Globus pallidus (tissue), 1 donor: ENCODE measurements at regions not wholly inside any gene's neighbourhood (a gene's known extent, or its start where the extent isn't known, plus 50 kb on each side); places are given as distances from the start of the nearest gene placed in this dataset.

Experiments
- DNase-seq: peaks from one replicate; pipeline ENCODE4 v3.0.0-alpha.2; 2015; ENCODE audit warnings: low spot score

GRCh38 chr2:239576784-239577685 lies 176.2 kb upstream of the HDAC4 start:
- DNase-seq = no peak

- DNase-seq = no peak
Measured at GRCh38 chr2:239575931-239576445, 175.2 kb upstream of the HDAC4 start.

- DNase-seq = peak; percentile 26
Measured at GRCh38 chr2:239574434-239575156, 173.8 kb upstream of the HDAC4 start.

GRCh38 chr2:239574054-239574433 lies 173.2 kb upstream of the HDAC4 start:
- no peak for DNase-seq

GRCh38 chr2:239570971-239571520 lies 170.2 kb upstream of the HDAC4 start:
- no peak for DNase-seq

- DNase-seq = no peak
Measured at GRCh38 chr2:239570216-239570925, 169.6 kb upstream of the HDAC4 start.

DNA sequence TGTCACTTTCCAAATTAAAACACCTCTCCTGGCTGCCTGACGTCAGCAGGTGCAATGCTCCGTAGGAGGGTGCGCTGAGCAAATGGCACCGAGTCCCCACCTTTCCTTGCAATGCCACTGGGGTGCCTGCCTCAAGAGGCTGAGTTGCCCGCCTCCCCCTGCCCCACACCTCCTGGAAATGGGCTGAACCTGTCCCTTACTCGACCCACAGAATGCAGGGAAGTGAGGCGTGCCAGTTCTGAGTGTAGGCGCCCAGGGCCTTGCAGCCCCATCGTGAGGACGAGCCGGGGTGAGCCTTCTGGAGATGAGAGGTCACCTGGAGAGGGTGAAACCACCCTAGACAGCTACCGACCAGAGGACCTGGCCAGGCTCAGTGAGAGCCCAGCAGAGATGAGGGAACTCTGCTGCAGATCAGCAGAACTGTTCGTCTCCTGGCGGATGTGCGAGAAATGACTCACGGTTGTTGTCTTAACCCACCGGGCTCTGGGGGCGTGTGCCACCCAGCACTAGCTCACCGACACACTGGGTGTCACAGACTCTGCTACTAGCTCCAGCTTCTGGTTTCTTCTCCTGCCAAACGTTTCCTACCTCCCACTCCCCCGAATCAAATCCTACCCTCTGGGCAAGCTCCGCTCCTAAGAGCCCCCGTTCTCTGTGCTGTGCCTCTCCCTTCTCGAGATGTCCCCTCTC lies 168.7 kb upstream of the HDAC4 start:
- DNase-seq = no peak

GRCh38 chr2:239568601-239569000 lies 167.8 kb upstream of the HDAC4 start:
- no peak for DNase-seq

DNA sequence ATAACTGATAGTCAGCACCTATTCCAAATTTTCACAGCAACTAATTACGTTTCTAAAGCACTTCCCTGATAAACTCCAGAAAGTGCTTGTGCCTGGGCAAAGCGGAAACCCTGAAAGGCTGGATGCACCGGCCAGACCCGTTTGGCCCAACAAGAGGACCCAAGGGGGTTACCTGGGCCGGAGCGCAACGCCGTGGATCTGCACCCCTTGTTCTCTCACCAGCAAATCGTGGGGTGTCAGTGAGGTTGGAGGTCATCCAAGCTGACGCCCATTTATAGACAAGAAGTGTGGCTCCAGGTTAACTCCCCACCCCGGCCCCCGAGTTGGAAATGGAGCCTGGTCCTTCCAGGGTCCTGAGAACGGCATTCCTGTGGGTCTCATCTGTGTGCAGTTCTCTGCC lies 167.0 kb upstream of the HDAC4 start:
- DNase-seq = no peak

DNA sequence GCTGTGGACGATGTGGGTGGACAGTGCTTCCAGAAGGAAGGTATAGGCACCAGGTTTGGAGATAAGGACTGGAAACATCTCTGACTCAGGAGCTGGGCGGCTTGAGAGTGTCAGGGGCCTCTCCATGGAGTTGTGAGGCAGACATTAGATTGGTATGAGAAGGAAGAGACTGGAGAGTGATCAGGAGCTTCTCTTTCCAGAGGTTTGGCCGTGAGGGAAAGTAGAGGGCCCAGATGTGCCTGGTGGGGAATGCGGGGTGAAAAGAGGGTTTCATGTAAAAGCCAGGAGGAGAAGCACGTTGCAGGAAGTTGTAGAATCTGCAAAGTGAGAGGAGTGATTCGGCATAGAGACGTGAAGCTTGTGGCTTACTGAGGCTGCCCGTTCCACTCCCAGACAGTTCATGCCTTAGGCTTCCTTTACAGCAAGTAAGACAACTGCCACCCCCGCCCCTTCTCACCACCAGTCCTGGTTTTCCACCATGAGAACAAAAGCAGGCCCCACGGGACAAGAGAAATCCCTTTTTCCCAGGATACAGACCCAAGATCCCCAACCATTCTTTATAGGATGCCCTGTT lies 166.3 kb upstream of the HDAC4 start:
- no peak for DNase-seq

GRCh38 chr2:239566162-239566994 lies 165.6 kb upstream of the HDAC4 start:
- DNase-seq = no peak

GRCh38 chr2:239564587-239564986 lies 163.8 kb upstream of the HDAC4 start:
- DNase-seq = no peak

- no peak for DNase-seq
Measured at GRCh38 chr2:239563561-239563960, 162.7 kb upstream of the HDAC4 start.

- no peak for DNase-seq
Measured at GRCh38 chr2:239561446-239562001, 160.7 kb upstream of the HDAC4 start.

DNA sequence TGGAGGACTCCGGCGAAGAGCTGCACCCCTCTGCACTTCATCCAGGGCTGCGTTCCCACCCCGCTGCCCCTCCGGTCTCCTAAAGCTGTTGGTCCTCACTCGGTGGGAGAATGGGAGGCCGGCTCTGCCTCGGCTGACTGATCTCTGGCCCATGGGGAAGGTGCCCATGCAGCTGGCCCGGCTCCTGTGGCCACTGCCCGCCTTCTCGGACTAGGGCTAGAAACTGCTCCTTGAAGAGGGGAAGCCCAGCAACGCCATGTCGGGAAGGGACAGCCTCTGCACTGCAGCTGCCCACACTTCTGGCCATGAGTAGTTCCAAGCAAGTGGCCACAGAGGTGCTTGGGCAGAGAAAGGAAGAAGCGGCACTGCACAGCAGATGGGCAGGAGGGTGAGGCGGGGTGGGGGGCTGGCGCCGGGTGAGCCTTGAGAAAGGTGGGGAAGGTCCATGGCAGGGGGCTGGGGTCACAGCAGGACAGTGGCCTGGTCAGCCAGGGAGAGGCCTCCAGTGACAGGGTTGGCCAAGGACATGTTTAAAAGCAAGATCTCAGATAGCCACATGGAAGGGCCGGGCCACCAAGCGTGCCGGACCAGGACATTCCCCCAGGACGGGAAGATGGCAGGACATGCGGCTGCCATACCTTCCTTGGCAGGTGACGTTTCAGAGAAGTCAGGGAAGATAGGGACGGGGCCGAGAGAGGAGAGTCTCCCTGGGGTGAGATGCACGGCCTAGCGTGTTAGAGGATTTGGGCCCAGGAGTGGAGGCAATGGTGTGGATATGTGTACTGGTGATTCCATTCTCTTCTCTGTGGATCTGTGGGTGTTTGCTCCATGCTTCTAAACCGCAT lies 158.8 kb upstream of the HDAC4 start:
- no peak for DNase-seq

- no peak for DNase-seq
Measured at GRCh38 chr2:239558661-239559060, 157.8 kb upstream of the HDAC4 start.

GRCh38 chr2:239557516-239557915 lies 156.7 kb upstream of the HDAC4 start:
- DNase-seq = no peak

DNA sequence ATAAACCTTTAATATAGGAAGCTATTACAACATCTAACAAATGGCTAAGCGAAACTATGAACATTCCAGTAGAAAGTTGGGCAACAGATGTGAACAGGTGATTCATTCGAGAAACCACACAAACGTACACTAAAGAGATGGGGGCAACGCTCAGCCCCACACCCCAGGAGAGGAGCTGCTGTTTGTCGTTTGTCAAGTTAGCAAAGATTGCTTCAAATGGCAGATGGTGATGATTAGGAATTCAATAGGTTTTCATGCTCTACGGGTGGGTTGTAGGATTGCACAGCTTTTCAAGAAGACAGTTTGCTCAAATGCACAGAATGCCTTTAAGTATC lies 154.7 kb upstream of the HDAC4 start:
- DNase-seq = no peak
